ENCODE measurements at regions not wholly inside any gene's neighbourhood (a gene's known extent, or its start where the extent isn't known, plus 50 kb on each side); places are given as distances from the start of the nearest gene placed in this dataset.

- CTCF ChIA-PET, result no interaction called here
- BruUV-seq (replicated peaks), result no TSS peak
- intact Hi-C loops (cut with micrococcal nuclease; ENCODE audit: unreplicated experiment), result no loop called here
- POLR2A ChIA-PET, result no interaction called here
- Mint-ChIP-seq H3K27me3 (ENCODE audit: insufficient read depth, unreplicated experiment) (peaks cover 16% of the 10 kb centered on the region), H3K4me3 (ENCODE audit: unreplicated experiment) (no peak overlapping the region), H3K4me1 (ENCODE audit: low read depth, unreplicated experiment) (no peaks in the 10 kb centered on the region), H3K36me3 (ENCODE audit: insufficient read depth, unreplicated experiment) (no peaks in the 10 kb centered on the region), H3K9me3 (ENCODE audit: unreplicated experiment) (peaks cover 9% of the 10 kb centered on the region), H3K27ac (ENCODE audit: unreplicated experiment) (no peak overlapping the region)
- Histone ChIP-seq H3K9me3 (peaks cover 3% of the 10 kb centered on the region; the same call in 1 of the 2 replicates), H3K36me3 (ENCODE audit: control insufficient read depth, insufficient read depth, low read length) (no peaks in the 10 kb centered on the region), H3K27me3 (replicated peaks; ENCODE audit: control insufficient read depth, insufficient read depth, low read length) (no peaks in the 10 kb centered on the region), H3K4me1 (no peaks in the 10 kb centered on the region), H3K4me3 (ENCODE audit: low read depth, low read length) (no peak overlapping the region)
- no peak for TF ChIP-seq CTCF (IDR thresholded peaks at IDR 0.05; ENCODE audit: insufficient read depth in 1 of 2, low read depth in 1 of 2, low read length in 1 of 2, severe bottlenecking in 1 of 2, unreplicated experiment in 1 of 2)
- no peak for DNase-seq
These were observed 132.8 kb downstream of the OR2K2 start for GRCh38 chr9:111197256-111197655.

- ChIA-PET POLR2A (no interaction called here), CTCF (no interaction called here)
- Mint-ChIP-seq H3K36me3 (ENCODE audit: insufficient read depth, unreplicated experiment) (no peaks in the 10 kb centered on the region), H3K9me3 (ENCODE audit: unreplicated experiment) (peaks cover 9% of the 10 kb centered on the region), H3K27me3 (ENCODE audit: insufficient read depth, unreplicated experiment) (peaks cover 19% of the 10 kb centered on the region), H3K4me3 (ENCODE audit: unreplicated experiment) (no peak overlapping the region), H3K4me1 (ENCODE audit: low read depth, unreplicated experiment) (no peaks in the 10 kb centered on the region), H3K27ac (ENCODE audit: unreplicated experiment) (no peak overlapping the region)
- no peak for DNase-seq
- Histone ChIP-seq H3K4me3 (ENCODE audit: low read depth, low read length) (no peak overlapping the region), H3K4me1 (no peaks in the 10 kb centered on the region), H3K36me3 (ENCODE audit: control insufficient read depth, insufficient read depth, low read length) (no peaks in the 10 kb centered on the region), H3K9me3 (peaks cover 3% of the 10 kb centered on the region; the same call in 1 of the 2 replicates), H3K27me3 (replicated peaks; ENCODE audit: control insufficient read depth, insufficient read depth, low read length) (no peaks in the 10 kb centered on the region)
- no peak for TF ChIP-seq CTCF (IDR thresholded peaks at IDR 0.05; ENCODE audit: insufficient read depth in 1 of 2, low read depth in 1 of 2, low read length in 1 of 2, severe bottlenecking in 1 of 2, unreplicated experiment in 1 of 2)
- BruUV-seq (replicated peaks), result no TSS peak
- intact Hi-C loops (cut with micrococcal nuclease; ENCODE audit: unreplicated experiment), result no loop called here
These were observed 134.3 kb downstream of the OR2K2 start for GRCh38 chr9:111195766-111196165.

- intact Hi-C loops (cut with micrococcal nuclease; ENCODE audit: unreplicated experiment), result no loop called here
- no peaks in the 10 kb centered on the region for H3K36me3 Mint-ChIP-seq (ENCODE audit: insufficient read depth, unreplicated experiment)
- Histone ChIP-seq H3K27me3 (replicated peaks; ENCODE audit: control insufficient read depth, insufficient read depth, low read length) (no peaks in the 10 kb centered on the region), H3K36me3 (ENCODE audit: control insufficient read depth, insufficient read depth, low read length) (no peaks in the 10 kb centered on the region), H3K4me3 (ENCODE audit: low read depth, low read length) (no peak overlapping the region), H3K9me3 (no peaks in the 10 kb centered on the region), H3K4me1 (no peaks in the 10 kb centered on the region)
- H3K4me3 Mint-ChIP-seq (ENCODE audit: unreplicated experiment), result no peak overlapping the region
- ChIA-PET POLR2A (no interaction called here), CTCF (no interaction called here)
- H3K27me3 Mint-ChIP-seq (ENCODE audit: insufficient read depth, unreplicated experiment), result peaks cover 17% of the 10 kb centered on the region
- TF ChIP-seq CTCF (IDR thresholded peaks at IDR 0.05; ENCODE audit: insufficient read depth in 1 of 2, low read depth in 1 of 2, low read length in 1 of 2, severe bottlenecking in 1 of 2, unreplicated experiment in 1 of 2), result no peak
- no peaks in the 10 kb centered on the region for H3K4me1 Mint-ChIP-seq (ENCODE audit: low read depth, unreplicated experiment)
- no TSS peak for BruUV-seq (replicated peaks)
- H3K27ac Mint-ChIP-seq (ENCODE audit: unreplicated experiment), result no peak overlapping the region
- DNase-seq, result no peak
- H3K9me3 Mint-ChIP-seq (ENCODE audit: unreplicated experiment), result no peaks in the 10 kb centered on the region
These were observed 136.9 kb downstream of the OR2K2 start for GRCh38 chr9:111193095-111193494.

All from Caco-2 (cell line).